CD4-positive, alpha-beta T cell (primary cell): ENCODE measurements at regions not wholly inside any gene's neighbourhood (a gene's known extent, or its start where the extent isn't known, plus 50 kb on each side); places are given as distances from the start of the nearest gene placed in this dataset.

Experiments used
- ATAC-seq: fragments of 200-7000 bp; cut with Tn5 transposase; one replicate; pipeline ENCODE4 v1.10.0; 2022; ENCODE audit warnings: mild to moderate bottlenecking; ENCODE audit not compliant: poor library complexity
- CTCF ChIA-PET: fragments of 350-600 bp; sonication (Branson Sonifier 250); formaldehyde crosslinking; loops from one replicate; lab custom pipeline; 2021; ENCODE audit warnings: antibody characterized with exemption, inconsistent platforms; lab: Charles Lee
- POLR2A ChIA-PET: fragments of 350-600 bp; sonication (Branson Sonifier 250); formaldehyde crosslinking; loops from one replicate; lab custom pipeline; 2021; ENCODE audit warnings: antibody characterized with exemption, inconsistent platforms; lab: Charles Lee
- DNase-seq, 14 experiments: peaks; one replicate each; pipeline ENCODE4 v3.0.0-alpha.2; 2013 to 2020; ENCODE audit warnings: mixed read lengths in 2 of 14
- H3K27ac ChIP-seq, 2 donors: one replicate each; pipeline versions ENCODE4 v1.5.1 to v1.7.0; 2013; ENCODE audit warnings: low read length in 2 of 2, low read depth in 1 of 2, mild to moderate bottlenecking in 1 of 2
- H3K27me3 ChIP-seq, 2 experiments: 1 replicate in 1 of 2; 2 replicates in 1 of 2; pipeline versions ENCODE4 v1.6.1 to v1.7.0; 2013; ENCODE audit warnings: low read length in 2 of 2, control low read depth in 1 of 2, mild to moderate bottlenecking in 1 of 2, moderate library complexity in 1 of 2; ENCODE audit not compliant: insufficient read depth in 2 of 2, control insufficient read depth in 1 of 2
- H3K36me3 ChIP-seq: one replicate; pipeline ENCODE4 v1.6.1; 2013; ENCODE audit warnings: low read length, control low read depth; ENCODE audit not compliant: insufficient read depth
- H3K4me1 ChIP-seq: one replicate; pipeline ENCODE4 v1.6.1; 2013; ENCODE audit warnings: low read length, control low read depth; ENCODE audit not compliant: insufficient read depth
- H3K4me3 ChIP-seq: one replicate; pipeline ENCODE4 v1.5.1; 2013; ENCODE audit warnings: mild to moderate bottlenecking, low read length, moderate library complexity
- H3K9me3 ChIP-seq, 2 experiments: 1 replicate in 1 of 2; 2 replicates in 1 of 2; pipeline versions ENCODE4 v1.6.1 to v1.7.0; 2013; ENCODE audit warnings: low read length in 2 of 2, mild to moderate bottlenecking in 2 of 2, control low read depth in 1 of 2, moderate library complexity in 1 of 2; ENCODE audit not compliant: control insufficient read depth in 1 of 2, insufficient read depth in 1 of 2
- H3K27ac Mint-ChIP-seq: one replicate; pipeline ENCODE4 v1.8.0; 2020; ENCODE audit warnings: mixed read lengths
- H3K27me3 Mint-ChIP-seq: one replicate; pipeline ENCODE4 v1.8.0; 2021; ENCODE audit warnings: mixed read lengths
- H3K36me3 Mint-ChIP-seq: one replicate; pipeline ENCODE4 v1.8.0; 2021; ENCODE audit warnings: low read depth, mixed read lengths
- H3K4me1 Mint-ChIP-seq: one replicate; pipeline ENCODE4 v1.8.0; 2021; ENCODE audit warnings: low read depth, mixed read lengths
- H3K4me3 Mint-ChIP-seq: one replicate; pipeline ENCODE4 v1.8.0; 2020; ENCODE audit warnings: mild to moderate bottlenecking, mixed read lengths
- H3K9me3 Mint-ChIP-seq: one replicate; pipeline ENCODE4 v1.8.0; 2020; ENCODE audit warnings: mixed read lengths
- CTCF ChIP-seq: fragments of 200-600 bp; IDR thresholded peaks from one replicate; pipeline ENCODE4 v1.8.0; 2022; ENCODE audit warnings: antibody characterized with exemption, mild to moderate bottlenecking
- intact Hi-C, 2 experiments: fragments of 100-400 bp; cut with DNase I in 1 of 2; cut with micrococcal nuclease in 1 of 2; formaldehyde crosslinking; loops; one replicate each; pipeline versions ENCODE4 v1.15.1 to v1.9.0; 2023 to 2025; cut with DNase I, micrococcal nuclease

DNA sequence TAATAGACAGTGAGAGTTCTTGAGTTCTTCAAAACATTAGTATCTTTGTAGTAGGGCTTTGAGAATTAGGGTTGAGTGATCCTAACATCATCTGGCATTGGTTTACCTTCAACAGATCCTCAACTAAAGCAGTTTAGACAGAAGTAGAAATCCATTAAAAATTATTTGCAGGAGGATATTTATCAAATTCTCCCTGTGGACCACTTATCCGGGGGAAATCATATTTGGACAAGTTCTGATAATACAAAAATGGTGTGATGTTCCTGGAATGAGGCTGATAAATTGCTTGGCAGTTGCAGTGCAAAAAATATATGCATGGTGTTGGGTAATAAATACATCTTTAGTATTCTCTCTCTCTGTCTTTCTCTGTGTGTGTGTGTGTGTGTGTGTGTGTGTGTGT lies 115.1 kb upstream of the CHODL start:
- ChIA-PET CTCF (no interaction called here), POLR2A (no interaction called here)
- ATAC-seq (no peak), DNase-seq (no peak)
- no peaks in the 10 kb centered on the region for H3K36me3 ChIP-seq
- no peaks in the 10 kb centered on the region for H3K27me3 ChIP-seq
- Mint-ChIP-seq H3K4me1 (no peaks in the 10 kb centered on the region), H3K27me3 (no peaks in the 10 kb centered on the region), H3K27ac (no peak overlapping the region), H3K9me3 (peaks cover 7% of the 10 kb centered on the region), H3K4me3 (no peak overlapping the region), H3K36me3 (no peaks in the 10 kb centered on the region)
- no peak overlapping the region for H3K27ac ChIP-seq
- intact Hi-C loops: no loop called here
- no peak overlapping the region for H3K4me3 ChIP-seq
- H3K4me1 ChIP-seq: no peaks in the 10 kb centered on the region
- no peak for TF ChIP-seq CTCF
- no peaks in the 10 kb centered on the region for H3K9me3 ChIP-seq

DNA sequence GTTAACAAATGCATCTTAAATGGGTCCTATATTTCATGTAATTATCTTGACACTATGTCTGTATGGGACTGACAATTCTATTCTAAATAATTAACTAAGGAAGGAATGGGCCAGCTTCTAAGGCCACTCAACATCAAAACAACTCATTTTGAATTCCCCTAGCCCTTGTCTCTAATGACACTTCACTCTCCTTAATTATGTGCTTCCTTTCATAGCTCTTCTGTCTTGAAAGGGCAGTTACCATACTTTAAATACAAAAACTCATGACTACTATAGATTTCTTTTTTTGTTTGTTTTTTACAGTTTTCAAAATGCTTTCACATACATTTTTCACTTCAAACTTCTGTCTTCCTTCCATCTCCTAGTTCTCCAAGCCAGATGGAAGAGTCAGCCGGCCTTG lies 126.1 kb upstream of the CHODL start:
- no peak overlapping the region for H3K27ac Mint-ChIP-seq
- no peaks in the 10 kb centered on the region for H3K4me1 Mint-ChIP-seq
- H3K36me3 Mint-ChIP-seq: no peaks in the 10 kb centered on the region
- intact Hi-C loops: no loop called here
- no peak for DNase-seq
- H3K9me3 ChIP-seq: no peaks in the 10 kb centered on the region
- POLR2A ChIA-PET: no interaction called here
- no peaks in the 10 kb centered on the region for H3K27me3 ChIP-seq
- no peaks in the 10 kb centered on the region for H3K27me3 Mint-ChIP-seq
- ATAC-seq: no peak
- TF ChIP-seq CTCF: no peak
- no peak overlapping the region for H3K27ac ChIP-seq
- no peaks in the 10 kb centered on the region for H3K36me3 ChIP-seq
- H3K4me1 ChIP-seq: no peaks in the 10 kb centered on the region
- H3K4me3 ChIP-seq: no peak overlapping the region
- H3K9me3 Mint-ChIP-seq: no peaks in the 10 kb centered on the region
- CTCF ChIA-PET: no interaction called here
- no peak overlapping the region for H3K4me3 Mint-ChIP-seq

DNA sequence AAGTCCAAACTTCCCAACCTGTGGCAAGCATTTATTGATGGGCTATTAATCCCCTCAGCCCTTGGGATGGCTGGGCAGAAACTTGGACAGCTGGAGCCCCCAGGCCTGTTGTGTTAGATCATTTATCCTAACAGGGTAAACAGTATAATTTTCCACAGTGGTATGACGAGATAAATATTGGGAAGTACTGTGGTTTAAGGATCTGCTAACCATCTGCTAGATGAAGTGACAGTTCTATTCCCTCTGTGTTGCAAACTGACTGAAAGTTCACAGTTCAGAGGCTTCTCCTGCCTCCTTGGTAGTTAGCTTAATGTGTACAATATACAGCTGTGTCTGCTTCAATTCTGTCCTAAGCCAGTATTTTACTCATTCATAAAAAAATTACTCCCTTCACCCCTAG lies 127.5 kb upstream of the CHODL start:
- ChIA-PET CTCF (no interaction called here), POLR2A (no interaction called here)
- no peak overlapping the region for H3K4me3 ChIP-seq
- H3K36me3 ChIP-seq: no peaks in the 10 kb centered on the region
- Mint-ChIP-seq H3K4me3 (no peak overlapping the region), H3K27me3 (no peaks in the 10 kb centered on the region), H3K27ac (no peak overlapping the region), H3K36me3 (no peaks in the 10 kb centered on the region), H3K4me1 (no peaks in the 10 kb centered on the region), H3K9me3 (no peaks in the 10 kb centered on the region)
- H3K9me3 ChIP-seq: no peaks in the 10 kb centered on the region
- no peaks in the 10 kb centered on the region for H3K27me3 ChIP-seq
- intact Hi-C loops: no loop called here
- ATAC-seq (no peak), DNase-seq (no peak)
- no peaks in the 10 kb centered on the region for H3K4me1 ChIP-seq
- H3K27ac ChIP-seq: no peak overlapping the region
- TF ChIP-seq CTCF: no peak
